GM12878 (cell line): ENCODE measurements at regions not wholly inside any gene's neighbourhood (a gene's known extent, or its start where the extent isn't known, plus 50 kb on each side); places are given as distances from the start of the nearest gene placed in this dataset.

ENCODE experiments used
- ATAC-seq: fragments of 200-7000 bp; cut with Tn5 transposase; 3 replicates; pipeline ENCODE4 v1.9.1; 2020; ENCODE audit warnings: mild to moderate bottlenecking, moderate library complexity
- BruUV-seq: library from RNA; stranded (reverse); fragments of 400-500 nt; replicated peaks from 2 replicates; lab custom pipeline; 2021; lab: Mats Ljungman, UMichigan
- CTCF ChIA-PET: fragments of 300-600 bp; sonication (Branson Sonifier 250); formaldehyde crosslinking; extraction: SDS; loops from one replicate; lab custom pipeline; 2021; ENCODE audit warnings: inconsistent platforms; lab: Yijun Ruan, JAX
- POLR2A ChIA-PET: fragments of 350-600 bp; formaldehyde crosslinking; extraction: SDS; loops from one replicate; lab custom pipeline; 2021; ENCODE audit warnings: inconsistent platforms; lab: Charles Lee
- RAD21 ChIA-PET: fragments of 300-600 bp; sonication (Branson Sonifier 250); formaldehyde crosslinking; loops from one replicate; lab custom pipeline; 2023; ENCODE audit warnings: antibody characterized with exemption; ENCODE audit not compliant: unreplicated experiment; lab: Charles Lee
- SMC1A ChIA-PET: fragments of 300-600 bp; sonication (Branson Sonifier 250); formaldehyde crosslinking; loops from one replicate; lab custom pipeline; 2023; ENCODE audit not compliant: unreplicated experiment, uncharacterized antibody; lab: Charles Lee
- DNase-seq: peaks from one replicate; pipeline ENCODE4 v3.0.0-alpha.2; 2011; ENCODE audit warnings: low read depth, low spot score
- FAIRE-seq: peaks from 3 replicates; lab custom pipeline; 2011; peaks lifted over from hg19 to GRCh38; lab: Jason Lieb, UNC
- H2AFZ ChIP-seq: 2 replicates; pipeline ENCODE4 v1.6.0; 2011; ENCODE audit warnings: low read depth, low read length, control low read depth; ENCODE audit not compliant: control insufficient read depth
- H3K27ac ChIP-seq: 2 replicates; pipeline ENCODE4 v1.5.1; 2011; ENCODE audit warnings: control low read depth; ENCODE audit not compliant: control insufficient read depth, insufficient read depth
- H3K27me3 ChIP-seq, 2 experiments: replicated peaks in 1 of 2; 2 replicates each; pipeline versions ENCODE4 v1.6.0 to v1.6.1; 2011; ENCODE audit warnings: low read length in 1 of 2; ENCODE audit not compliant: control insufficient read depth in 2 of 2, insufficient read depth in 2 of 2
- H3K36me3 ChIP-seq, 2 experiments: 2 replicates each; pipeline ENCODE4 v1.5.1; 2011; ENCODE audit warnings: low read length in 1 of 2; ENCODE audit not compliant: control insufficient read depth in 2 of 2, insufficient read depth in 2 of 2
- H3K4me1 ChIP-seq: 2 replicates; pipeline ENCODE4 v1.6.1; 2011; ENCODE audit warnings: mild to moderate bottlenecking, low read length, moderate library complexity, mixed read lengths; ENCODE audit not compliant: control insufficient read depth, insufficient read depth
- H3K4me2 ChIP-seq: 2 replicates; pipeline ENCODE4 v1.6.0; 2011; ENCODE audit warnings: control low read depth; ENCODE audit not compliant: control insufficient read depth, insufficient read depth
- H3K4me3 ChIP-seq: fragments of 200-600 bp; sonication (generic); 2 replicates; pipeline ENCODE4 v1.5.1; 2016
- H3K79me2 ChIP-seq: 2 replicates; pipeline ENCODE4 v1.6.0; 2011; ENCODE audit warnings: low read length; ENCODE audit not compliant: control insufficient read depth, insufficient read depth
- H3K9ac ChIP-seq: 2 replicates; pipeline ENCODE4 v1.8.0; 2011; ENCODE audit warnings: low read length, control low read depth, mixed read lengths; ENCODE audit not compliant: control insufficient read depth, insufficient read depth
- H3K9me3 ChIP-seq: replicated peaks from 3 replicates; pipeline ENCODE4 v1.5.1; 2011; ENCODE audit warnings: mild to moderate bottlenecking, low read length; ENCODE audit not compliant: control insufficient read depth, insufficient read depth
- H4K20me1 ChIP-seq: 2 replicates; pipeline ENCODE4 v1.6.0; 2011; ENCODE audit not compliant: control insufficient read depth, insufficient read depth
- ESRRA ChIP-seq: IDR thresholded peaks from 2 replicates; pipeline ENCODE4 v1.6.1; 2012; ENCODE audit warnings: mild to moderate bottlenecking, low read length, improper control_type of control experiment
- EZH2 ChIP-seq: IDR thresholded peaks from 2 replicates; pipeline ENCODE4 v1.6.1; 2012; ENCODE audit warnings: low read depth, mild to moderate bottlenecking, control low read depth, inconsistent platforms, low read length, borderline replicate concordance; ENCODE audit not compliant: control insufficient read depth
- GABPA ChIP-seq: IDR thresholded peaks from 2 replicates; pipeline ENCODE4 v1.6.1; 2014; ENCODE audit warnings: antibody characterized with exemption, low read depth, mild to moderate bottlenecking, inconsistent platforms
- MEF2A ChIP-seq: IDR thresholded peaks from 2 replicates; pipeline ENCODE4 v1.6.1; 2011; ENCODE audit warnings: low read depth, mild to moderate bottlenecking, low read length, moderate library complexity; ENCODE audit not compliant: insufficient read depth
- PBX3 ChIP-seq: IDR thresholded peaks from 2 replicates; pipeline ENCODE4 v1.6.1; 2011; ENCODE audit warnings: mild to moderate bottlenecking, low read depth, low read length, moderate library complexity; ENCODE audit not compliant: insufficient replicate concordance
- REST ChIP-seq: IDR thresholded peaks from 2 replicates; pipeline ENCODE4 v1.6.1; 2012; ENCODE audit warnings: mild to moderate bottlenecking, low read depth, low read length
- RFX5 ChIP-seq: IDR thresholded peaks from 2 replicates; pipeline ENCODE4 v1.6.1; 2011; ENCODE audit warnings: low read depth, low read length, improper control_type of control experiment
- SMAD5 ChIP-seq: IDR thresholded peaks from 2 replicates; pipeline ENCODE4 v1.6.1; 2016; ENCODE audit warnings: antibody characterized with exemption, low read depth
- TCF12 ChIP-seq: IDR thresholded peaks from 2 replicates; pipeline ENCODE4 v1.6.1; 2011; ENCODE audit warnings: low read depth, mild to moderate bottlenecking, low read length
- TCF7 ChIP-seq: IDR thresholded peaks from 2 replicates; pipeline ENCODE4 v1.6.1; 2014; ENCODE audit warnings: antibody characterized with exemption, borderline replicate concordance
- YY1 ChIP-seq: IDR thresholded peaks from 2 replicates; pipeline ENCODE4 v1.6.1; 2011; ENCODE audit warnings: low read depth, mild to moderate bottlenecking, low read length
- ZNF24 ChIP-seq: fragments of 450-650 bp; IDR thresholded peaks from 2 replicates; pipeline ENCODE4 v1.6.1; 2017; ENCODE audit warnings: antibody characterized with exemption, mild to moderate bottlenecking
- WGBS: methylation state at CpG from one replicate; pipeline ENCODE4 v1.1.6; 2016; ENCODE audit warnings: low lambda C conversion rate; ENCODE audit not compliant: insufficient replicate concordance, insufficient coverage; ENCODE audit errors: missing lambda C conversion rate; 5-methylcytosine and 5-hydroxymethylcytosine counted together
- in situ Hi-C: fragments of 300-500 bp; cut with MboI; formaldehyde crosslinking; loops from 9 replicates; pipeline ENCODE4 v1.14.3; 2018; ENCODE audit warnings: mixed read lengths
- intact Hi-C: fragments of 100-400 bp; cut with micrococcal nuclease; formaldehyde crosslinking; loops from one replicate; pipeline ENCODE4 v1.14.2; 2022; ENCODE audit not compliant: unreplicated experiment
- TF ChIP-seq, protein P1 (sequence below): fragments of 450-650 bp; IDR thresholded peaks from 2 replicates; pipeline ENCODE4 v1.6.1; 2016; ENCODE audit warnings: mild to moderate bottlenecking
- TF ChIP-seq, protein P2 (sequence below): fragments of 450-650 bp; IDR thresholded peaks from 2 replicates; pipeline ENCODE4 v1.6.1; 2017; ENCODE audit warnings: mild to moderate bottlenecking, moderate library complexity

- no peak for TF ChIP-seq PBX3
- TF ChIP-seq, all 136 proteins: peak for 0
Observed at GRCh38 chr17:52740006-52740405, 581.5 kb upstream of the CA10 start (continued).

DNA sequence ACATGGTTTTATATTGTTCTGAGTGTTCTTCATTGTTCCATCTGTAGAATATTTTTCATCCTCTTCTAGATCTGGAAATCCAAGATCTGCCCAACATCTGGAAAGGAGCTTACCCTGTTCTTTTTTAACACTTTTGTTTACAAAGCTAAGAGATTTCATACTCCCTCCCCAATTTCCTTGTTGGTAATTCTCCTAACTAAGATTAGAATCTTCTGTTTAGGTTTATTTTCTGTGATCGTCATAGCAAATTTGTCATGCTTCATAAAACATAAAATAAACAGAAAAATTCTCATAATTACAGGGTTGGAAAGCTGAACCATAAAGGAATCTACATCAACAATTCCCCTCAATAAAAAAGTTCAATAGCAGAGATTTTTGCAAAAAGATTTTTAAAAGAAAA is 580.3 kb upstream of the CA10 start:
- Histone ChIP-seq H3K27me3 (no peaks in the 10 kb centered on the region), H3K79me2 (no peaks in the 10 kb centered on the region), H3K9me3 (no peaks in the 10 kb centered on the region), H3K36me3 (no peaks in the 10 kb centered on the region), H3K4me3 (no peak overlapping the region), H3K4me1 (no peaks in the 10 kb centered on the region), H3K27ac (no peak overlapping the region), H2AFZ (no peak overlapping the region), H3K4me2 (no peak overlapping the region), H3K9ac (no peak overlapping the region), H4K20me1 (no peaks in the 10 kb centered on the region)
- DNase-seq: no peak
- ChIA-PET RAD21 (no interaction called here), SMC1A (no interaction called here), CTCF (no interaction called here), POLR2A (no interaction called here)
- WGBS: 29% methylated on average over 1 of the region's 1 CpG
- no TSS peak for BruUV-seq
- intact Hi-C loops (no loop called here), in situ Hi-C loops (no loop called here)
- ATAC-seq: no peak
- FAIRE-seq: no peak
- TF ChIP-seq TCF7: no peak
- TF ChIP-seq TCF12: no peak
- no peak for TF ChIP-seq RFX5
- TF ChIP-seq ZNF24: no peak
- TF ChIP-seq, protein P1, sequence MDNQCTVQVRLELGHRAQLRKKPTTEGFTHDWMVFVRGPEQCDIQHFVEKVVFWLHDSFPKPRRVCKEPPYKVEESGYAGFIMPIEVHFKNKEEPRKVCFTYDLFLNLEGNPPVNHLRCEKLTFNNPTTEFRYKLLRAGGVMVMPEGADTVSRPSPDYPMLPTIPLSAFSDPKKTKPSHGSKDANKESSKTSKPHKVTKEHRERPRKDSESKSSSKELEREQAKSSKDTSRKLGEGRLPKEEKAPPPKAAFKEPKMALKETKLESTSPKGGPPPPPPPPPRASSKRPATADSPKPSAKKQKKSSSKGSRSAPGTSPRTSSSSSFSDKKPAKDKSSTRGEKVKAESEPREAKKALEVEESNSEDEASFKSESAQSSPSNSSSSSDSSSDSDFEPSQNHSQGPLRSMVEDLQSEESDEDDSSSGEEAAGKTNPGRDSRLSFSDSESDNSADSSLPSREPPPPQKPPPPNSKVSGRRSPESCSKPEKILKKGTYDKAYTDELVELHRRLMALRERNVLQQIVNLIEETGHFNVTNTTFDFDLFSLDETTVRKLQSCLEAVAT: no peak
- TF ChIP-seq, protein P2, sequence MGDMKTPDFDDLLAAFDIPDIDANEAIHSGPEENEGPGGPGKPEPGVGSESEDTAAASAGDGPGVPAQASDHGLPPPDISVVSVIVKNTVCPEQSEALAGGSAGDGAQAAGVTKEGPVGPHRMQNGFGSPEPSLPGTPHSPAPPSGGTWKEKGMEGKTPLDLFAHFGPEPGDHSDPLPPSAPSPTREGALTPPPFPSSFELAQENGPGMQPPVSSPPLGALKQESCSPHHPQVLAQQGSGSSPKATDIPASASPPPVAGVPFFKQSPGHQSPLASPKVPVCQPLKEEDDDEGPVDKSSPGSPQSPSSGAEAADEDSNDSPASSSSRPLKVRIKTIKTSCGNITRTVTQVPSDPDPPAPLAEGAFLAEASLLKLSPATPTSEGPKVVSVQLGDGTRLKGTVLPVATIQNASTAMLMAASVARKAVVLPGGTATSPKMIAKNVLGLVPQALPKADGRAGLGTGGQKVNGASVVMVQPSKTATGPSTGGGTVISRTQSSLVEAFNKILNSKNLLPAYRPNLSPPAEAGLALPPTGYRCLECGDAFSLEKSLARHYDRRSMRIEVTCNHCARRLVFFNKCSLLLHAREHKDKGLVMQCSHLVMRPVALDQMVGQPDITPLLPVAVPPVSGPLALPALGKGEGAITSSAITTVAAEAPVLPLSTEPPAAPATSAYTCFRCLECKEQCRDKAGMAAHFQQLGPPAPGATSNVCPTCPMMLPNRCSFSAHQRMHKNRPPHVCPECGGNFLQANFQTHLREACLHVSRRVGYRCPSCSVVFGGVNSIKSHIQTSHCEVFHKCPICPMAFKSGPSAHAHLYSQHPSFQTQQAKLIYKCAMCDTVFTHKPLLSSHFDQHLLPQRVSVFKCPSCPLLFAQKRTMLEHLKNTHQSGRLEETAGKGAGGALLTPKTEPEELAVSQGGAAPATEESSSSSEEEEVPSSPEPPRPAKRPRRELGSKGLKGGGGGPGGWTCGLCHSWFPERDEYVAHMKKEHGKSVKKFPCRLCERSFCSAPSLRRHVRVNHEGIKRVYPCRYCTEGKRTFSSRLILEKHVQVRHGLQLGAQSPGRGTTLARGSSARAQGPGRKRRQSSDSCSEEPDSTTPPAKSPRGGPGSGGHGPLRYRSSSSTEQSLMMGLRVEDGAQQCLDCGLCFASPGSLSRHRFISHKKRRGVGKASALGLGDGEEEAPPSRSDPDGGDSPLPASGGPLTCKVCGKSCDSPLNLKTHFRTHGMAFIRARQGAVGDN: no peak
- TF ChIP-seq YY1: no peak
- TF ChIP-seq ESRRA: no peak
- no peak for TF ChIP-seq MEF2A
- no peak for TF ChIP-seq REST
- TF ChIP-seq GABPA: no peak
- no peak for TF ChIP-seq SMAD5
- TF ChIP-seq EZH2: no peak
